ENCODE measurements at regions not wholly inside any gene's neighbourhood (a gene's known extent, or its start where the extent isn't known, plus 50 kb on each side); places are given as distances from the start of the nearest gene placed in this dataset.

DNA sequence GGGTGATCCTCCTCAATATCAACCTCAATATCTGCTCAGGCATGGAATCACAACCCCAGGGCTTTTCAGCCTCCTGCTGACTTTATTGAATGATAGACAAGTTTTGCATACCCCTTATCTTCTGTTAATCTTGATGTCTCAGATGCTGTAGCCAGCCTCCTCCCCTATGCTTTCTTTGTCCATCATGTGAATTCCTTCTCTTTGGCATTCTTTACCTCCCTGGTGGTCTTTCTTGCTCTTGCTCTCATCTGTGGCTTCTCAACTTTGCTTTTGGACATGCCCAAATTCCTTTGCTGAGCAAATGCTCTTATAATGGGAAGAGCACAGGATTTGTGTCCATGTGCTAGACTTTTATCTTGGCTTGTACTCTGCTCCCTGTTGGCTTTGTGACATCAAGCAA lies 73.4 kb upstream of the FAM13C start:
- TF ChIP-seq, protein P1, sequence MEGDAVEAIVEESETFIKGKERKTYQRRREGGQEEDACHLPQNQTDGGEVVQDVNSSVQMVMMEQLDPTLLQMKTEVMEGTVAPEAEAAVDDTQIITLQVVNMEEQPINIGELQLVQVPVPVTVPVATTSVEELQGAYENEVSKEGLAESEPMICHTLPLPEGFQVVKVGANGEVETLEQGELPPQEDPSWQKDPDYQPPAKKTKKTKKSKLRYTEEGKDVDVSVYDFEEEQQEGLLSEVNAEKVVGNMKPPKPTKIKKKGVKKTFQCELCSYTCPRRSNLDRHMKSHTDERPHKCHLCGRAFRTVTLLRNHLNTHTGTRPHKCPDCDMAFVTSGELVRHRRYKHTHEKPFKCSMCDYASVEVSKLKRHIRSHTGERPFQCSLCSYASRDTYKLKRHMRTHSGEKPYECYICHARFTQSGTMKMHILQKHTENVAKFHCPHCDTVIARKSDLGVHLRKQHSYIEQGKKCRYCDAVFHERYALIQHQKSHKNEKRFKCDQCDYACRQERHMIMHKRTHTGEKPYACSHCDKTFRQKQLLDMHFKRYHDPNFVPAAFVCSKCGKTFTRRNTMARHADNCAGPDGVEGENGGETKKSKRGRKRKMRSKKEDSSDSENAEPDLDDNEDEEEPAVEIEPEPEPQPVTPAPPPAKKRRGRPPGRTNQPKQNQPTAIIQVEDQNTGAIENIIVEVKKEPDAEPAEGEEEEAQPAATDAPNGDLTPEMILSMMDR (conservative IDR thresholded peaks at IDR 0.05; ENCODE audit: low read depth, low read length): no peak
- TF ChIP-seq EZH2 (IDR thresholded peaks at IDR 0.05; ENCODE audit: low read length, unreplicated experiment): no peak
